K562 (cell line): ENCODE measurements at regions not wholly inside any gene's neighbourhood (a gene's known extent, or its start where the extent isn't known, plus 50 kb on each side); places are given as distances from the start of the nearest gene placed in this dataset.

Experiments used
- ATAC-seq: fragments of 200-7000 bp; cut with Tn5 transposase; 3 replicates; pipeline ENCODE4 v1.9.1; 2020; ENCODE audit warnings: moderate library complexity
- BruUV-seq: library from RNA; stranded (reverse); fragments of 400-500 nt; replicated peaks from 2 replicates; lab custom pipeline; 2021; lab: Mats Ljungman, UMichigan
- CTCF ChIA-PET: fragments of 300-600 bp; formaldehyde crosslinking; extraction: SDS; loops from one replicate; lab custom pipeline; 2021; ENCODE audit warnings: low intra/inter-chr PET ratio; lab: Yijun Ruan, JAX
- POLR2A ChIA-PET: fragments of 300-600, 350-650 bp; sonication (Branson Sonifier 250); formaldehyde crosslinking; extraction: SDS; loops from one replicate; lab custom pipeline; 2021; ENCODE audit warnings: antibody characterized with exemption, inconsistent platforms; lab: Yijun Ruan, JAX
- DNase-seq, 4 experiments: peaks; one replicate each; pipeline versions ENCODE4 v3.0.0 to v3.0.0-alpha.2; 2011 to 2018; ENCODE audit warnings: low spot score in 3 of 4, mixed read lengths in 3 of 4; ENCODE audit errors: extremely low read depth in 1 of 4
- FAIRE-seq: peaks from 2 replicates; lab custom pipeline; 2011; peaks lifted over from hg19 to GRCh38; lab: Jason Lieb, UNC
- H2AFZ ChIP-seq: 2 replicates; pipeline ENCODE4 v1.6.0; 2011; ENCODE audit warnings: low read depth, low read length, control low read depth, inconsistent platforms
- H3K27ac ChIP-seq: fragments of 200-600 bp; 3 replicates; pipeline ENCODE4 v1.8.0; 2011; ENCODE audit warnings: low read depth, mild to moderate bottlenecking, control low read depth, inconsistent platforms, low read length, moderate library complexity, mixed read lengths; ENCODE audit errors: extremely low read depth
- H3K27me3 ChIP-seq, 2 experiments: fragments of 300-600 bp in 1 of 2; 2 replicates in 1 of 2; 3 replicates in 1 of 2; pipeline versions ENCODE4 v1.6.0 to v1.8.0; 2011; ENCODE audit warnings: inconsistent platforms in 2 of 2, low read length in 2 of 2, mild to moderate bottlenecking in 1 of 2, mixed read lengths in 1 of 2, moderate library complexity in 1 of 2; ENCODE audit not compliant: control insufficient read depth in 2 of 2, insufficient read depth in 2 of 2
- H3K36me3 ChIP-seq: fragments of 300-600 bp; 3 replicates; pipeline ENCODE4 v1.8.0; 2011; ENCODE audit warnings: mild to moderate bottlenecking, low read length, inconsistent platforms; ENCODE audit not compliant: control insufficient read depth, insufficient read depth
- H3K4me1 ChIP-seq, 2 experiments: fragments of 200-600 bp in 1 of 2; replicated peaks in 1 of 2; 2 replicates in 1 of 2; 3 replicates in 1 of 2; pipeline versions ENCODE4 v1.5.1 to v1.8.0; 2011; ENCODE audit warnings: inconsistent platforms in 2 of 2, low read length in 2 of 2, mild to moderate bottlenecking in 1 of 2, mixed read lengths in 1 of 2, moderate library complexity in 1 of 2; ENCODE audit not compliant: control insufficient read depth in 2 of 2, insufficient read depth in 2 of 2
- H3K4me2 ChIP-seq: 2 replicates; pipeline ENCODE4 v1.6.1; 2011; ENCODE audit warnings: low read length, control low read depth, inconsistent platforms, mixed read lengths; ENCODE audit not compliant: insufficient read depth
- H3K4me3 ChIP-seq: fragments of 200-600 bp; sonication (generic), shearing (Covaris generic); 2 replicates; pipeline ENCODE4 v1.5.1; 2016; ENCODE audit warnings: control low read depth, inconsistent platforms
- H3K79me2 ChIP-seq: fragments of 200-600 bp; 3 replicates; pipeline ENCODE4 v1.8.0; 2011; ENCODE audit warnings: low read length, inconsistent platforms; ENCODE audit not compliant: control insufficient read depth, insufficient read depth
- H3K9ac ChIP-seq, 2 experiments: 2 replicates each; pipeline versions ENCODE4 v1.6.0 to v1.6.1; 2011; ENCODE audit warnings: low read depth in 2 of 2, low read length in 2 of 2, control low read depth in 1 of 2, inconsistent platforms in 1 of 2, mild to moderate bottlenecking in 1 of 2, mixed read lengths in 1 of 2; ENCODE audit not compliant: insufficient read depth in 1 of 2
- H3K9me1 ChIP-seq: one replicate; pipeline ENCODE4 v1.6.0; 2011; ENCODE audit warnings: inconsistent platforms, mild to moderate bottlenecking, low read length, moderate library complexity; ENCODE audit not compliant: control insufficient read depth, insufficient read depth
- H3K9me3 ChIP-seq: replicated peaks from 2 replicates; pipeline ENCODE4 v1.5.1; 2011; ENCODE audit warnings: low read depth, low read length, inconsistent platforms; ENCODE audit not compliant: control insufficient read depth, insufficient read depth
- H4K20me1 ChIP-seq: replicated peaks from 2 replicates; pipeline ENCODE4 v1.6.1; 2011; ENCODE audit warnings: low read length, inconsistent platforms, mixed read lengths; ENCODE audit not compliant: control insufficient read depth, insufficient read depth
- HDGF ChIP-seq: fragments of 450-650 bp; IDR thresholded peaks from 2 replicates; pipeline ENCODE4 v1.6.1; 2016
- RBM34 ChIP-seq: fragments of 200-400 bp; formaldehyde crosslinking; IDR thresholded peaks from 2 replicates; pipeline ENCODE4 v1.6.1; 2018; ENCODE audit warnings: low read length, borderline replicate concordance; ENCODE audit not compliant: insufficient read depth
- ZNF518B ChIP-seq: fragments of 250-450 bp; sonication (Bioruptor Pico); IDR thresholded peaks from 2 replicates; pipeline ENCODE4 v1.5.0; 2021; ENCODE audit warnings: mild to moderate bottlenecking, moderate library complexity
- WGBS: fragments of 100-300 bp; shearing (Covaris generic); methylation state at CpG from one replicate; pipeline ENCODE4 v1.1.6; 2016; ENCODE audit warnings: low coverage, mixed read lengths; ENCODE audit not compliant: insufficient coverage; ENCODE audit errors: missing lambda C conversion rate; 5-methylcytosine and 5-hydroxymethylcytosine counted together
- in situ Hi-C: fragments of 300-500 bp; cut with MboI; formaldehyde crosslinking; loops from 4 replicates; pipeline ENCODE4 v1.15.0; 2018; ENCODE audit warnings: inconsistent platforms, mixed read lengths
- intact Hi-C: fragments of 100-400 bp; cut with micrococcal nuclease; formaldehyde crosslinking; loops from 2 replicates; pipeline ENCODE4 v1.14.2; 2022
- TF ChIP-seq, protein P1 (sequence below): IDR thresholded peaks from 2 replicates; pipeline ENCODE4 v1.6.1; 2016; ENCODE audit warnings: missing genetic modification characterization, missing compliant biosample characterization

DNA sequence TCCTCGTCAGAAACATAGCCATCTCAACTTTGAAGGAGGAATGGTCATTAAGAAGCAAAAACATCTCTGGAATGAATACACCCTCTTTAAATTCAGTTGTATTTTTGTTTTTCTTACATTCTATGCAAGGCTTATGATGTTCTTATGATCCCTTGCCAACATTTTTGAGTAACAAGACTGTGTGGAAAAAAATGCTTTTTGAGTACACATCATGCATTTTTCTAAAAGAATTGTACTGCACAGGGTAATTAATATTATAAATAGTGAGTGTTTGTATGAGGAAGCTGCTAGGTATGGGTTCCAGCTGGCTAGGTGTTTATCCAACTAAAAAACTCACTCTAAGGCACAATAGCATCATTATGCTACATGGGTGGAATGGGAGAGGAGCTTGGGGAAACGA lies 59.0 kb upstream of the SPATS2L start:
- intact Hi-C loops (no loop called here), in situ Hi-C loops (no loop called here)
- Histone ChIP-seq H3K4me2 (no peak overlapping the region), H2AFZ (no peak overlapping the region), H3K9ac (no peak overlapping the region), H3K27ac (no peak overlapping the region), H3K79me2 (no peaks in the 10 kb centered on the region), H3K9me3 (no peaks in the 10 kb centered on the region), H3K4me3 (no peak overlapping the region), H3K9me1 (no peaks in the 10 kb centered on the region), H3K4me1 (no peaks in the 10 kb centered on the region; a peak in 1 of 5 replicates), H3K36me3 (no peaks in the 10 kb centered on the region), H3K27me3 (no peaks in the 10 kb centered on the region), H4K20me1 (no peaks in the 10 kb centered on the region)
- CTCF ChIA-PET = no interaction called here
- 0% methylated on average over 2 of the region's 2 CpGs for WGBS
- TF ChIP-seq RBM34 (no peak), HDGF (no peak), ZNF518B (CRISPR knock-in tag) (no peak)
- TF ChIP-seq, protein P1, sequence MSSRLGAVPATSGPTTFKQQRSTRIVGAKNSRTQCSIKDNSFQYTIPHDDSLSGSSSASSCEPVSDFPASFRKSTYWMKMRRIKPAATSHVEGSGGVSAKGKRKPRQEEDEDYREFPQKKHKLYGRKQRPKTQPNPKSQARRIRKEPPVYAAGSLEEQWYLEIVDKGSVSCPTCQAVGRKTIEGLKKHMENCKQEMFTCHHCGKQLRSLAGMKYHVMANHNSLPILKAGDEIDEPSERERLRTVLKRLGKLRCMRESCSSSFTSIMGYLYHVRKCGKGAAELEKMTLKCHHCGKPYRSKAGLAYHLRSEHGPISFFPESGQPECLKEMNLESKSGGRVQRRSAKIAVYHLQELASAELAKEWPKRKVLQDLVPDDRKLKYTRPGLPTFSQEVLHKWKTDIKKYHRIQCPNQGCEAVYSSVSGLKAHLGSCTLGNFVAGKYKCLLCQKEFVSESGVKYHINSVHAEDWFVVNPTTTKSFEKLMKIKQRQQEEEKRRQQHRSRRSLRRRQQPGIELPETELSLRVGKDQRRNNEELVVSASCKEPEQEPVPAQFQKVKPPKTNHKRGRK (tag) = no peak
- FAIRE-seq (no peak), ATAC-seq (no peak), DNase-seq (no peak)
- POLR2A ChIA-PET = no interaction called here
- BruUV-seq = no TSS peak
